Mammary epithelial cell (primary cell): ENCODE measurements at regions not wholly inside any gene's neighbourhood (a gene's known extent, or its start where the extent isn't known, plus 50 kb on each side); places are given as distances from the start of the nearest gene placed in this dataset.

Source experiments
- EZH2 ChIP-seq: IDR thresholded peaks from 2 replicates; pipeline ENCODE4 v1.6.1; 2012; ENCODE audit warnings: low read length, inconsistent platforms, borderline replicate concordance
- TF ChIP-seq, protein P1 (sequence below), 2 donors: IDR thresholded peaks in 1 of 2; conservative IDR thresholded peaks in 1 of 2; 2 replicates each; pipeline ENCODE4 v1.5.1; 2011 to 2012; ENCODE audit warnings: inconsistent platforms in 2 of 2, low read length in 2 of 2, mild to moderate bottlenecking in 2 of 2, control low read depth in 1 of 2, low read depth in 1 of 2; ENCODE audit not compliant: insufficient read depth in 1 of 2; ENCODE audit errors: extremely low read depth in 1 of 2

DNA sequence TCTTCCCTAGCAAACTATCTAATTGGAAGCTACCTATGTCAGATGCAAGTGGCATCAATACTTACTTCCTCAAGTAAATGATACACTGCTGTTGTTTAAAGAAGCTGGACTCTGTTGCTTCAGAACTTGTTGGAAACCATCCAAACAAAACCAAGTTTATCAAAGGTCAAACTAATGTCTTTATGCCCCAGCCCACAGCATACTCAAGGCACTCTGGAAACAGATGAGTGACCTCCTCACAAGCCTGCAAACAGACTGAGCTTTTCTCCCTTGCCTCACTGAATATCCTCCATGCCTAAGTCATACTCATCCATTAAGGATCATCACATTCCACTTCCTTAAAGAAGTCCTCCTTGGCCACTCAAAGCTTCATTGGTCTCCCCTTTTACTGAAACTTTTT is 107.4 kb upstream of the ACP3 start:
- TF ChIP-seq, protein P1, sequence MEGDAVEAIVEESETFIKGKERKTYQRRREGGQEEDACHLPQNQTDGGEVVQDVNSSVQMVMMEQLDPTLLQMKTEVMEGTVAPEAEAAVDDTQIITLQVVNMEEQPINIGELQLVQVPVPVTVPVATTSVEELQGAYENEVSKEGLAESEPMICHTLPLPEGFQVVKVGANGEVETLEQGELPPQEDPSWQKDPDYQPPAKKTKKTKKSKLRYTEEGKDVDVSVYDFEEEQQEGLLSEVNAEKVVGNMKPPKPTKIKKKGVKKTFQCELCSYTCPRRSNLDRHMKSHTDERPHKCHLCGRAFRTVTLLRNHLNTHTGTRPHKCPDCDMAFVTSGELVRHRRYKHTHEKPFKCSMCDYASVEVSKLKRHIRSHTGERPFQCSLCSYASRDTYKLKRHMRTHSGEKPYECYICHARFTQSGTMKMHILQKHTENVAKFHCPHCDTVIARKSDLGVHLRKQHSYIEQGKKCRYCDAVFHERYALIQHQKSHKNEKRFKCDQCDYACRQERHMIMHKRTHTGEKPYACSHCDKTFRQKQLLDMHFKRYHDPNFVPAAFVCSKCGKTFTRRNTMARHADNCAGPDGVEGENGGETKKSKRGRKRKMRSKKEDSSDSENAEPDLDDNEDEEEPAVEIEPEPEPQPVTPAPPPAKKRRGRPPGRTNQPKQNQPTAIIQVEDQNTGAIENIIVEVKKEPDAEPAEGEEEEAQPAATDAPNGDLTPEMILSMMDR (conservative IDR thresholded peaks at IDR 0.05 in 1 of 2, IDR thresholded peaks at IDR 0.05 in 1 of 2; ENCODE audit: extremely low read depth in 1 of 2, insufficient read depth in 1 of 2, low read depth in 1 of 2, low read length in 2 of 2): no peak
- no peak for TF ChIP-seq EZH2
